Esophagus muscularis mucosa (tissue), 4 donors: ENCODE measurements at regions not wholly inside any gene's neighbourhood (a gene's known extent, or its start where the extent isn't known, plus 50 kb on each side); places are given as distances from the start of the nearest gene placed in this dataset.
"Not testable (repeated sequence)": the region's sequence is repeated elsewhere in the genome, so short reads cannot be mapped to it uniquely, and the experiment has no call there.

Source experiments
- EP300 ChIP-seq: sonication (generic); formaldehyde crosslinking; IDR thresholded peaks from one replicate; pipeline ENCODE4 v1.6.1; 2017; ENCODE audit warnings: antibody characterized with exemption
- POLR2A ChIP-seq: fragments of 450-650 bp; IDR thresholded peaks from one replicate; pipeline ENCODE4 v1.6.1; 2017; ENCODE audit warnings: antibody characterized with exemption, moderate library complexity, mild to moderate bottlenecking, low read depth
- POLR2AphosphoS5 ChIP-seq, 2 donors: sonication (generic); formaldehyde crosslinking; IDR thresholded peaks; one replicate each; pipeline ENCODE4 v1.6.1; 2017; ENCODE audit warnings: antibody characterized with exemption in 2 of 2
- TF ChIP-seq, protein P1 (sequence below), 3 experiments: fragments of 200-600 bp in 2 of 3; fragments of 450-650 bp in 1 of 3; sonication (generic) in 2 of 3; IDR thresholded peaks; one replicate each; pipeline ENCODE4 v1.5.1; 2017 to 2019; ENCODE audit warnings: antibody characterized with exemption in 3 of 3, mild to moderate bottlenecking in 2 of 3, moderate library complexity in 1 of 3

GRCh38 chr15:30688684-30689083 is 62.8 kb downstream of the ARHGAP11B start:
- not testable (repeated sequence) for TF ChIP-seq EP300; POLR2A; POLR2AphosphoS5 (IDR thresholded peaks at IDR 0.05)
- TF ChIP-seq, protein P1, sequence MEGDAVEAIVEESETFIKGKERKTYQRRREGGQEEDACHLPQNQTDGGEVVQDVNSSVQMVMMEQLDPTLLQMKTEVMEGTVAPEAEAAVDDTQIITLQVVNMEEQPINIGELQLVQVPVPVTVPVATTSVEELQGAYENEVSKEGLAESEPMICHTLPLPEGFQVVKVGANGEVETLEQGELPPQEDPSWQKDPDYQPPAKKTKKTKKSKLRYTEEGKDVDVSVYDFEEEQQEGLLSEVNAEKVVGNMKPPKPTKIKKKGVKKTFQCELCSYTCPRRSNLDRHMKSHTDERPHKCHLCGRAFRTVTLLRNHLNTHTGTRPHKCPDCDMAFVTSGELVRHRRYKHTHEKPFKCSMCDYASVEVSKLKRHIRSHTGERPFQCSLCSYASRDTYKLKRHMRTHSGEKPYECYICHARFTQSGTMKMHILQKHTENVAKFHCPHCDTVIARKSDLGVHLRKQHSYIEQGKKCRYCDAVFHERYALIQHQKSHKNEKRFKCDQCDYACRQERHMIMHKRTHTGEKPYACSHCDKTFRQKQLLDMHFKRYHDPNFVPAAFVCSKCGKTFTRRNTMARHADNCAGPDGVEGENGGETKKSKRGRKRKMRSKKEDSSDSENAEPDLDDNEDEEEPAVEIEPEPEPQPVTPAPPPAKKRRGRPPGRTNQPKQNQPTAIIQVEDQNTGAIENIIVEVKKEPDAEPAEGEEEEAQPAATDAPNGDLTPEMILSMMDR (IDR thresholded peaks at IDR 0.05) = not testable (repeated sequence)
